ENCODE measurements at regions not wholly inside any gene's neighbourhood (a gene's known extent, or its start where the extent isn't known, plus 50 kb on each side); places are given as distances from the start of the nearest gene placed in this dataset.

DNA sequence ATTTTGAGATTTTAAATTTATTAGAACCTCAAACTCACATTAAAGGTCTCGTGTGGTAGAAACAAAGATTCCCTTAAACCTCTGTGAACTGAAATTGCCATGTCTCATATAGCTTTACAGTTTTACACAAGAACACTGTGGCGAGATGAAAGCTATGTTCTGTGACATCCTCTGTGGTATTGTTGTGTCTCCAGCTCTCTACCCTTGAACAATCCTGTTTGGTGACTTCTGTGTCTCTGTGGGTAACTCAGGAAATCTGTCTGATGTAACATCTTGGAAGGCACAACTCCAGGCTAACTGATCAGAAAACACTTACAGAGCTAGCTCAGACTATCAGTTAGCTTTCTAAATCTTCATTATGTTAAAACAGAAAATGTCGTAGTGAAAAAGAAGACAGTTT lies 318.8 kb upstream of the GBE1 start:
- WGBS, 2 donors (ENCODE audit: low coverage in 1 of 2): 57 to 63% methylated on average over 3 of the region's 3 CpGs
- TF ChIP-seq POLR2A (IDR thresholded peaks at IDR 0.05) (no peak), EP300 (IDR thresholded peaks at IDR 0.05) (no peak)
- TF ChIP-seq, protein P1, sequence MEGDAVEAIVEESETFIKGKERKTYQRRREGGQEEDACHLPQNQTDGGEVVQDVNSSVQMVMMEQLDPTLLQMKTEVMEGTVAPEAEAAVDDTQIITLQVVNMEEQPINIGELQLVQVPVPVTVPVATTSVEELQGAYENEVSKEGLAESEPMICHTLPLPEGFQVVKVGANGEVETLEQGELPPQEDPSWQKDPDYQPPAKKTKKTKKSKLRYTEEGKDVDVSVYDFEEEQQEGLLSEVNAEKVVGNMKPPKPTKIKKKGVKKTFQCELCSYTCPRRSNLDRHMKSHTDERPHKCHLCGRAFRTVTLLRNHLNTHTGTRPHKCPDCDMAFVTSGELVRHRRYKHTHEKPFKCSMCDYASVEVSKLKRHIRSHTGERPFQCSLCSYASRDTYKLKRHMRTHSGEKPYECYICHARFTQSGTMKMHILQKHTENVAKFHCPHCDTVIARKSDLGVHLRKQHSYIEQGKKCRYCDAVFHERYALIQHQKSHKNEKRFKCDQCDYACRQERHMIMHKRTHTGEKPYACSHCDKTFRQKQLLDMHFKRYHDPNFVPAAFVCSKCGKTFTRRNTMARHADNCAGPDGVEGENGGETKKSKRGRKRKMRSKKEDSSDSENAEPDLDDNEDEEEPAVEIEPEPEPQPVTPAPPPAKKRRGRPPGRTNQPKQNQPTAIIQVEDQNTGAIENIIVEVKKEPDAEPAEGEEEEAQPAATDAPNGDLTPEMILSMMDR (IDR thresholded peaks at IDR 0.05): no peak
- no peaks in the 10 kb centered on the region for H3K36me3 ChIP-seq
- H3K4me3 ChIP-seq: no peak overlapping the region
- no peaks in the 10 kb centered on the region for H3K9me3 ChIP-seq
- no peaks in the 10 kb centered on the region for H3K27me3 ChIP-seq
- no peak overlapping the region for H3K27ac ChIP-seq
- ATAC-seq: no peak
- H3K4me1 ChIP-seq: no peaks in the 10 kb centered on the region

DNA sequence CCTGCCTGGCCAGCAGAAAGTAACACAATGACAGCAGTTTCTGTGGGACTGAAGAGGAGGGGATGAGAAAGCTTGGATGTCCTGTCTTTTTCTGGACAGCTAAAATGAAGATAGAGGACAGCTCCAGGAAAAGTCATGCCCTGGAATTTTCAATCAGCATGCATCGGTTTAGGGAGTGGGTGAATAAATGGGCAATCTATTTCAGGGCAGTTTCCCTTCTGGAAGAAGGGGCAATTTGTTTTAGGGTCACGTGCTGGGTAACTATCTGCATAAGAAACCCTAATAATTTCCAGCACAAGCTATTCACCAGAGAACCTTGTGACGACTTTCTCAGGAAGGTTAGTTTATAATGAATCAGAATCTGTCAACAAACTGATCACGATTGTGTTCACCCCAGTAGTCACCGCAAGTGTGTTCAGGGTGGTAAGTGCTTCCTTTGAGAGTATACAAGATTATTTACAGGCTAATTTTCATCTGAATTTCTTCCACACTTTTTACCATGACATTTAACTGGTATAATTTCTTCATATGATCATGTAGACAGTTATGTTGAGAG lies 318.0 kb upstream of the GBE1 start:
- 49 to 67% methylated on average over 4 to 5 of the region's 5 CpGs for WGBS, 2 donors (ENCODE audit: low coverage in 1 of 2)
- H3K27ac ChIP-seq: no peak overlapping the region
- no peak overlapping the region for H3K4me3 ChIP-seq
- no peaks in the 10 kb centered on the region for H3K36me3 ChIP-seq
- no peak for TF ChIP-seq POLR2A (IDR thresholded peaks at IDR 0.05)
- TF ChIP-seq, protein P1 (IDR thresholded peaks at IDR 0.05): no peak
- TF ChIP-seq EP300 (IDR thresholded peaks at IDR 0.05): no peak
- TF ChIP-seq POLR2AphosphoS5 (IDR thresholded peaks at IDR 0.05): no peak
- no peaks in the 10 kb centered on the region for H3K27me3 ChIP-seq
- ATAC-seq: no peak
- H3K9me3 ChIP-seq: no peaks in the 10 kb centered on the region
- no peaks in the 10 kb centered on the region for H3K4me1 ChIP-seq

DNA sequence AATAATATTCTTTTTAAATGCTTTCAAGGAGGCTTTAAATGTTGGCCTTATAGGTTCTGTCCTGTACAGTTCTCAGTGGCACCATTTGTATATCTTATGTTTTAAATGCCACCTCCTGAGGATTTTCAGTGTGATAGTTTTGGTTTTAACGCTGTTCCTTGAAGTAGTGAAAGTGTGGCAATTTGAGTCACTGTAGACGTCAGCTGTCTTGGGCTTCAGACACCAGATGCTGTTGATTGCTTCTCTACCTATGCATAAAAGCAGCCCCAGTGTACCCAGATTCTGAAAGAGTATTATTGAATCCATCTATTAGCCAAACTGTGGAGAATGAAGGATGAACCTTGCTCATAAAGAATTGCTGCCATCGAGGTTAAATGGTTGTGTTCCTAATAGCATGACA lies 316.8 kb upstream of the GBE1 start:
- Histone ChIP-seq H3K27me3 (no peaks in the 10 kb centered on the region), H3K9me3 (no peaks in the 10 kb centered on the region), H3K4me1 (no peaks in the 10 kb centered on the region), H3K36me3 (no peaks in the 10 kb centered on the region), H3K27ac (no peak overlapping the region), H3K4me3 (no peak overlapping the region)
- no peak for ATAC-seq
- 59% methylated on average over 3 of the region's 3 CpGs; no CpG with 5 or more reads in 1 of the 2 donors for WGBS, 2 donors (ENCODE audit: low coverage in 1 of 2)
- TF ChIP-seq EP300 (IDR thresholded peaks at IDR 0.05) (no peak), POLR2AphosphoS5 (IDR thresholded peaks at IDR 0.05) (no peak), POLR2A (IDR thresholded peaks at IDR 0.05) (no peak)
- TF ChIP-seq, protein P1 (IDR thresholded peaks at IDR 0.05): no peak

DNA sequence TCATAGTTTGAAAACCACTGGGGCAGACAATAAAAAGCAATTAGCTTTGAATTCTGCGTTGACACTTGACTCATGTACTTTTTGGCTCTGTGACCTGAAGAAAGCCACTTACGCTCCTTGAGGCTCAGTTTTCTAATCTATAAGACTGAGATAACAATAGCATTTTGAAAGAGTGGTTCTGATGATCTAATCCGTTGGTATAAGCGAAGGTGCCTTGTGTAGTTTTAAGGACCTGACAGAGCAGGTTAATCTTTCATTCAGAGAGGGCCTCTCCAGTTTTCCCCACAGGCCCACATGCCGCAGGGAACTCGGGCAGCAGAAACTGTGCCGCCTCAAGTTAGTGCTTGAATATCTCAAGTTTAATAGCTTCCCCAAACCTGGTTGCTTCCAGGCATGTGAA lies 306.0 kb upstream of the GBE1 start:
- TF ChIP-seq, protein P1 (IDR thresholded peaks at IDR 0.05): no peak
- TF ChIP-seq POLR2A (IDR thresholded peaks at IDR 0.05): no peak
- no peak for TF ChIP-seq POLR2AphosphoS5 (IDR thresholded peaks at IDR 0.05)
- no peak for TF ChIP-seq EP300 (IDR thresholded peaks at IDR 0.05)
- Histone ChIP-seq H3K9me3 (no peaks in the 10 kb centered on the region), H3K4me3 (no peak overlapping the region), H3K27ac (no peak overlapping the region), H3K36me3 (no peaks in the 10 kb centered on the region), H3K27me3 (no peaks in the 10 kb centered on the region), H3K4me1 (no peaks in the 10 kb centered on the region)
- ATAC-seq: no peak
- 57 to 93% methylated on average over 4 to 6 of the region's 7 CpGs for WGBS, 2 donors (ENCODE audit: low coverage in 1 of 2)

DNA sequence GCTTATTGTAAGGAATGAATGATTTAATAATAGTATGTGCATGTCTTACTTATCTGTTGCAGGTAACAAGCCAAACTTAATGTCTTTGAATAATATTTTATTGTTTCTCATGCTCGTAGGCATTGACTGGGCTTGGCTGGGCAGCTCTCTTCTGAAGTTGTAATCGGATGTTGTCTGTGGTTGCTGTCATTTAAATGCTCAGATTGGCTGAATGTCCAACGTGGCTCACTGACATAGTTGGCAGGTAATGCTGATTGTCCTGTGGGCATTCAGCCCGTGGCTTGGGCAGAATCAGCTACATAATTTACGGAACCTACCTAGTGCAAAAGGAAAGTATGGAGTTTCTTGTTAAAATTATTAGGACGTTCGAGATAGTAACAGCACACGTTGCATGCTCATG lies 297.4 kb upstream of the GBE1 start:
- H3K4me3 ChIP-seq: no peak overlapping the region
- no peaks in the 10 kb centered on the region for H3K9me3 ChIP-seq
- TF ChIP-seq EP300 (IDR thresholded peaks at IDR 0.05) (no peak), POLR2AphosphoS5 (IDR thresholded peaks at IDR 0.05) (no peak), POLR2A (IDR thresholded peaks at IDR 0.05) (no peak)
- TF ChIP-seq, protein P1 (IDR thresholded peaks at IDR 0.05): no peak
- 86 to 91% methylated on average over 2 to 8 of the region's 8 CpGs for WGBS, 2 donors (ENCODE audit: low coverage in 1 of 2)
- no peaks in the 10 kb centered on the region for H3K4me1 ChIP-seq
- no peaks in the 10 kb centered on the region for H3K27me3 ChIP-seq
- no peak for ATAC-seq
- no peak overlapping the region for H3K27ac ChIP-seq
- H3K36me3 ChIP-seq: no peaks in the 10 kb centered on the region
